Activated CD4-positive, alpha-beta T cell treated with anti-CD3 and anti-CD28 coated beads, Interleukin-2, amount 10 ng/mL, durations not matched to agents 7 days and 5 days (primary cell): ENCODE measurements at regions not wholly inside any gene's neighbourhood (a gene's known extent, or its start where the extent isn't known, plus 50 kb on each side); places are given as distances from the start of the nearest gene placed in this dataset.

Experiments used
- CTCF ChIA-PET: fragments of 350-600 bp; sonication (Branson Sonifier 250); formaldehyde crosslinking; loops from one replicate; lab custom pipeline; 2021; ENCODE audit warnings: antibody characterized with exemption; lab: Charles Lee
- POLR2A ChIA-PET: fragments of 350-600 bp; sonication (Branson Sonifier 250); formaldehyde crosslinking; loops from one replicate; lab custom pipeline; 2021; ENCODE audit warnings: antibody characterized with exemption; lab: Charles Lee
- DNase-seq: peaks from one replicate; pipeline ENCODE4 v3.0.0-alpha.2; 2020
- H3K27ac Mint-ChIP-seq: one replicate; pipeline ENCODE4 v1.8.0; 2021; ENCODE audit warnings: mild to moderate bottlenecking, moderate library complexity, mixed read lengths
- H3K27me3 Mint-ChIP-seq: one replicate; pipeline ENCODE4 v1.8.0; 2021; ENCODE audit warnings: mixed read lengths
- H3K36me3 Mint-ChIP-seq: one replicate; pipeline ENCODE4 v1.8.0; 2021; ENCODE audit warnings: low read depth, mixed read lengths
- H3K4me1 Mint-ChIP-seq: one replicate; pipeline ENCODE4 v1.8.0; 2021; ENCODE audit warnings: mixed read lengths
- H3K4me3 Mint-ChIP-seq: one replicate; pipeline ENCODE4 v1.8.0; 2021; ENCODE audit warnings: mild to moderate bottlenecking, moderate library complexity, mixed read lengths
- H3K9me3 Mint-ChIP-seq: one replicate; pipeline ENCODE4 v1.8.0; 2021; ENCODE audit warnings: mixed read lengths

DNA sequence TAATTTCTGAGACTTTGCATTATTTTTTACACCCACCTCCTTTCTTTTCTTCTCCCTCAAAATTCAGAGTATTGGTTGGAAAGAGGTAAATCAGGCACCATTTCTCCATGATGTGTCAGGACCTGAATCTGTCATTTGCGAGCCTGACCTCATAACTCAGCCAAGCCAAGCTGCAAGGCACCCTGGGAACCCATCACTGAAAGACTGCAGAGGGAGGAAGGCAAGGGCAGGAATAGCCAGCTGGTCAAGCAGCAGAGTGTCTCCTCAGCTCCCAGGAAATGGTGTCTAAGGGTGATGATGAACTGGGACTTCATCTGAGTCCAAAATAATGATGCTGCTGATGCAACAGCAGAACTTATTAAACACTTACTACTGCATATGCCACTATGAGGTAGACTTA is 556.6 kb downstream of the OMA1 start:
- CTCF ChIA-PET, result no interaction called here
- POLR2A ChIA-PET, result no interaction called here
- Mint-ChIP-seq H3K27ac (no peak overlapping the region), H3K36me3 (no peaks in the 10 kb centered on the region), H3K9me3 (no peaks in the 10 kb centered on the region), H3K4me3 (no peak overlapping the region), H3K27me3 (no peaks in the 10 kb centered on the region), H3K4me1 (peaks cover 4% of the 10 kb centered on the region)
- no peak for DNase-seq

- Mint-ChIP-seq H3K36me3 (no peaks in the 10 kb centered on the region), H3K4me1 (peaks cover 4% of the 10 kb centered on the region), H3K9me3 (no peaks in the 10 kb centered on the region), H3K27ac (no peak overlapping the region), H3K27me3 (peaks cover 5% of the 10 kb centered on the region), H3K4me3 (no peak overlapping the region)
- POLR2A ChIA-PET, result no interaction called here
- no peak for DNase-seq
- CTCF ChIA-PET, result no interaction called here
Measured at GRCh38 chr1:57987523-57987922, 559.0 kb downstream of the OMA1 start.

- H3K27me3 Mint-ChIP-seq, result peaks cover 5% of the 10 kb centered on the region
- no peak for DNase-seq
- H3K9me3 Mint-ChIP-seq, result no peaks in the 10 kb centered on the region
- H3K4me1 Mint-ChIP-seq, result peaks cover 4% of the 10 kb centered on the region
- ChIA-PET POLR2A (no interaction called here), CTCF (no interaction called here)
- no peak overlapping the region for H3K4me3 Mint-ChIP-seq
- no peak overlapping the region for H3K27ac Mint-ChIP-seq
- no peaks in the 10 kb centered on the region for H3K36me3 Mint-ChIP-seq
Measured at GRCh38 chr1:57986432-57986831, 560.1 kb downstream of the OMA1 start.

DNA sequence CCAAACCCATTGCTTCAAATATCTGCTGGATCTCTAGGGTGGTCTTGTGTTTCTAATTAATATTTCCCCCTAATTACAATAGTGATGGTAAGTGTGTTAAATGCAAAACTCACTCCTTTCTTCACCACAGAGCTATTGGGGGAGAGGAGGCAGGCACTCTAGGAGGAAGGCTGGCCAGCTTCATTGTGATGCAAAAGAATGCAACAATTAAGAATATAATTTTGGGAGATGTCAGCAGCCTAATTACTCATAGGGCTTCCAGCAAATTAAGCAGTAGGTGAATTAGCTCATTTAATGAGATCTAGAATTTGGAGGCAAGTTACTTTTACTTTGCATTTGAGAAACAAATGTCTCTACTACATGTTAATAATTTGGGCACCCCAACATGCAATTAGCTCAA is 560.4 kb upstream of the DAB1 start:
- peaks cover 4% of the 10 kb centered on the region for H3K4me1 Mint-ChIP-seq
- H3K27me3 Mint-ChIP-seq, result peaks cover 11% of the 10 kb centered on the region
- no peak overlapping the region for H3K27ac Mint-ChIP-seq
- CTCF ChIA-PET, result interaction anchor here (0.6 to 1.5 kb wide), 2 partner anchors 10 to 47 kb away, joined by 3 to 5 read pairs; no protein-coding TSS in a partner anchor
- no peaks in the 10 kb centered on the region for H3K9me3 Mint-ChIP-seq
- DNase-seq, result no peak
- POLR2A ChIA-PET, result no interaction called here
- H3K4me3 Mint-ChIP-seq, result no peak overlapping the region
- no peaks in the 10 kb centered on the region for H3K36me3 Mint-ChIP-seq

DNA sequence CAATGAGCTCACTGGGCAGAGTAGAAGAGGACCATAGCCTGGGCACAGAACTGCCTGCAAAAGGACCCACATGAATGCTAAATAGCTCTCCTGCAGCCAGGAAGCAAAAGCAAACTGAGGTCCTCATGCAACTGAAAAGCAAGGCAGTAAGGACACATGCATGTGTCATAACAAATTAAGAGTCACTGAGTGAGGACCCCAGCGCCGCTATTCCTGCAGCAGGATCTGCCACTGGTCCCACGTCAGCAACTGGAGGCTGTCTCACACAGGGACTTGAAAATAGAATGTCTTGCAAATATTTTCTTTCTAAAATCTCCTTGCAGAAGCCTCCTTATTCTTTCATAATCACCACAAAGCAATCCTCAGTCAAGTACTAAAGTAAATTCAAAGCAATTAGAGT is 559.6 kb upstream of the DAB1 start:
- Mint-ChIP-seq H3K4me3 (no peak overlapping the region), H3K36me3 (no peaks in the 10 kb centered on the region), H3K4me1 (peaks cover 4% of the 10 kb centered on the region), H3K9me3 (no peaks in the 10 kb centered on the region), H3K27me3 (peaks cover 11% of the 10 kb centered on the region), H3K27ac (no peak overlapping the region)
- CTCF ChIA-PET, result interaction anchor here (0.6 to 1.5 kb wide), 2 partner anchors 9 to 1325 kb away, joined by 3 to 7 read pairs; no protein-coding TSS in a partner anchor
- DNase-seq, result no peak
- POLR2A ChIA-PET, result no interaction called here

DNA sequence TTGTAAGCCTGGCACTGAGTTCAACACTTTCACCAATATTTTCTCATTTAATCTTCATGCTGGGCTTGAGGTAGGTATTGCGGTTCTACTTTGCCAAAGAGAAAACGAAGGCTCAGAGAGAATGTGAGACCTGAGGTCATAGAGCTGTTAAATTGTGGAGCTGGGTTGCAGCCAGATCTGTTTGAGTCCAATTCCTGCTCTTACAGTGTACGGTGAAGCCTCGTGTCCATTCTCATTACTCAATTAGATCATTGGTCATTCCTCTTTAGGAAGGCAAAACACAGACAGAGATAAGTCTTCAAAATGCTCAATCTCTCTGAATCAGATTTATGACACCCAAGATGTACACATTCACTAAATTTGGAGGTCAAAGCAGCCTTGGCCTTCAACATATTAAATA is 559.0 kb upstream of the DAB1 start:
- POLR2A ChIA-PET, result no interaction called here
- Mint-ChIP-seq H3K27me3 (peaks cover 11% of the 10 kb centered on the region), H3K4me3 (no peak overlapping the region), H3K4me1 (peaks cover 4% of the 10 kb centered on the region), H3K36me3 (no peaks in the 10 kb centered on the region), H3K27ac (no peak overlapping the region), H3K9me3 (no peaks in the 10 kb centered on the region)
- no peak for DNase-seq
- CTCF ChIA-PET, result interaction anchor here (0.6 kb wide), 1 partner anchor 1324 kb away, joined by 7 read pairs; no protein-coding TSS in a partner anchor

- ChIA-PET POLR2A (no interaction called here), CTCF (no interaction called here)
- Mint-ChIP-seq H3K27ac (no peak overlapping the region), H3K4me1 (no peaks in the 10 kb centered on the region), H3K36me3 (no peaks in the 10 kb centered on the region), H3K4me3 (no peak overlapping the region), H3K9me3 (no peaks in the 10 kb centered on the region), H3K27me3 (peaks cover 5% of the 10 kb centered on the region)
- no peak for DNase-seq
Measured at GRCh38 chr1:57976216-57976615, 552.4 kb upstream of the DAB1 start.

DNA sequence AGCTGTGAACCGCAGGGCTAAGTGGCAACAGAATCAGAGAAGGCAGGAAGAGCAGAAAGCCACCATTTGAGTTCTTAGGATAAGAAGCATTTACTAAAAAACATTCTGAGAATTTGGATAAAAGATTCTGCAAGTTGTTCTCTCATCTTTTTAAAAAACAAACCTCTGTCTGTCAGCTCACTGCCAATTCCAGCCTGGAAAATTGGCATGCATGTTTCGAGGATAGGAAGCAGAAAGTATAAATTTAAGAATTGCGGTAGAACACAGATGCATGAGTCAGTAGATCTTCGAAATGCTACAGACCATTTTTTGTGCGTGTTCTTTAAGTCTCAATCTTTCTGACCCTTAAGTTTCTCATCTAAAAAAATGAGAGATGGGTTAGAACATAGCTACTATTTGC is 544.5 kb upstream of the DAB1 start:
- ChIA-PET POLR2A (no interaction called here), CTCF (interaction anchor here (0.8 kb wide), 1 partner anchor 350 kb away, joined by 3 read pairs; no protein-coding TSS in a partner anchor)
- H3K4me3 Mint-ChIP-seq, result no peak overlapping the region
- H3K9me3 Mint-ChIP-seq, result no peaks in the 10 kb centered on the region
- H3K27ac Mint-ChIP-seq, result no peak overlapping the region
- no peaks in the 10 kb centered on the region for H3K4me1 Mint-ChIP-seq
- H3K36me3 Mint-ChIP-seq, result no peaks in the 10 kb centered on the region
- H3K27me3 Mint-ChIP-seq, result no peaks in the 10 kb centered on the region
- DNase-seq, result no peak

GRCh38 chr1:57966751-57967406 is 543.0 kb upstream of the DAB1 start:
- ChIA-PET POLR2A (no interaction called here), CTCF (no interaction called here)
- Mint-ChIP-seq H3K27me3 (no peaks in the 10 kb centered on the region), H3K36me3 (no peaks in the 10 kb centered on the region), H3K4me3 (no peak overlapping the region), H3K27ac (no peak overlapping the region), H3K9me3 (no peaks in the 10 kb centered on the region), H3K4me1 (no peaks in the 10 kb centered on the region)
- DNase-seq, result no peak

DNA sequence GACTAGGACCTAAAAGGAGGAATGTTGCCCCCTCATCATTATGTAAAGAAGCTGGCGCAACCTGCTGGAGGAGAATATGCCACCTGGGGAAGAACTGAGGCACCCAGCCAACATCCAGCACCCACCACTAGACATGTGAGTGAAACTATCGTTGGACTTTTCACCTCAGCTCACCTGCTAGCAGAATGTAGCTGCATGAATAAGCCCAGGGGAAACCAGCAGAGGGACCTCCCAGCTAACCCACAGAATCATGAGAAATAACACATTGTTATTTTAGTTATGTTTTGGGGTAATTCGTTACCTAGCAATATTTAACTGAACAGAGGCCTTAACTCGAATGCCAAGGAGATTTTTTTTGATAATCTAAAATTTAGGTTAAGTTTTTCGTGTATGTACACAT is 542.5 kb upstream of the DAB1 start:
- Mint-ChIP-seq H3K27ac (no peak overlapping the region), H3K4me1 (no peaks in the 10 kb centered on the region), H3K9me3 (no peaks in the 10 kb centered on the region), H3K36me3 (no peaks in the 10 kb centered on the region), H3K4me3 (no peak overlapping the region), H3K27me3 (no peaks in the 10 kb centered on the region)
- CTCF ChIA-PET, result no interaction called here
- no peak for DNase-seq
- POLR2A ChIA-PET, result no interaction called here

DNA sequence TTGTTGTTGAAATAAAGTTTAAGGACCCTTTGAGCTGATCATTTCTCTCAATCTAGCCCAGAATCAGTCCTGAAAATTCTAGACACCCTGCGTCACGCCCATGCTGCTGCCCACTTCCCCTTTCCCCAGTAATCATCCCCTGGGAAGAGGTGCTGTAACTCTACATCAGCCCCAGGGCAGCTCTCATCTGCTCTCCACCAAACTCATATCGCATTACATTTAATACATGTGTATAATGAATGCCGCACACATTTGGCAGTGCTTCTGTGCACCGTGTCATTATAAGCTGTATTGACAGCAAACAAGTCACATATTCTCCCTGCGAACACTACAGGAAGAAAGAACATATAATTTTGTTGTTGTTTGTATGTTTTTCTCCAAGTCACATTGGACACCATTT is 539.7 kb upstream of the DAB1 start:
- Mint-ChIP-seq H3K27me3 (no peaks in the 10 kb centered on the region), H3K27ac (no peak overlapping the region), H3K4me3 (no peak overlapping the region), H3K4me1 (no peaks in the 10 kb centered on the region), H3K9me3 (no peaks in the 10 kb centered on the region), H3K36me3 (no peaks in the 10 kb centered on the region)
- ChIA-PET POLR2A (no interaction called here), CTCF (interaction anchor here (0.7 kb wide), 1 partner anchor 11 kb away, joined by 3 read pairs; no protein-coding TSS in a partner anchor)
- no peak for DNase-seq

GRCh38 chr1:57959531-57960241 is 535.8 kb upstream of the DAB1 start:
- H3K4me1 Mint-ChIP-seq, result no peaks in the 10 kb centered on the region
- ChIA-PET POLR2A (no interaction called here), CTCF (interaction anchor here (1.9 kb wide), 1 partner anchor 11 kb away, joined by 5 read pairs; no protein-coding TSS in a partner anchor)
- no peaks in the 10 kb centered on the region for H3K9me3 Mint-ChIP-seq
- H3K36me3 Mint-ChIP-seq, result no peaks in the 10 kb centered on the region
- H3K27me3 Mint-ChIP-seq, result no peaks in the 10 kb centered on the region
- no peak for DNase-seq
- no peak overlapping the region for H3K4me3 Mint-ChIP-seq
- H3K27ac Mint-ChIP-seq, result no peak overlapping the region

GRCh38 chr1:57957576-57957975 is 533.7 kb upstream of the DAB1 start:
- Mint-ChIP-seq H3K4me3 (no peak overlapping the region), H3K27ac (no peak overlapping the region), H3K4me1 (no peaks in the 10 kb centered on the region), H3K36me3 (no peaks in the 10 kb centered on the region), H3K27me3 (no peaks in the 10 kb centered on the region), H3K9me3 (no peaks in the 10 kb centered on the region)
- CTCF ChIA-PET, result interaction anchor here (0.7 kb wide), 1 partner anchor 8 kb away, joined by 3 read pairs; no protein-coding TSS in a partner anchor
- POLR2A ChIA-PET, result no interaction called here
- no peak for DNase-seq
